ENCODE measurements at regions not wholly inside any gene's neighbourhood (a gene's known extent, or its start where the extent isn't known, plus 50 kb on each side); places are given as distances from the start of the nearest gene placed in this dataset.
"Not testable (repeated sequence)": the region's sequence is repeated elsewhere in the genome, so short reads cannot be mapped to it uniquely, and the experiment has no call there.

DNA sequence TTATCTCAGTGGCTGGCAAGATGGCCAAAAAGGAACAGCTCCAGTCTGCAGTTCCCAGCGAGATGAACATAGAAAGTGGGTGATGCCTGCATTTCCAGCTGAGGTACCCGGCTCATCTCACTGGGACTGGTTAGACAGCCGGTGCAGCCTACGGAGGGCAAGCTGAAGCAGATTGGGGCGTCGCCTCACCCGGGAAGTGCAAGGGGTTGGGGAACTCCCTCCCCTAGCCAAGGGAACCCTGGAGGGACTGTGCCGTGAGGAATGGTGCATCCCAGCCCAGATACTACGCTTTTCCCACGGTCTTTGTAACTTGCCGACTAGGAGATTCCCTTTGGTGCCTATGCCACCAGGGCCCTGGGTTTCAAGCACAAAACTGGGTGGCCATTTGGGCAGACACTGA lies 324.7 kb downstream of the GJA1 start:
- no peaks in the 10 kb centered on the region for H3K9me3 Mint-ChIP-seq (ENCODE audit: low read depth)
- no peak overlapping the region for H3K27ac Mint-ChIP-seq
- no peaks in the 10 kb centered on the region for H3K36me3 Mint-ChIP-seq
- H3K4me3 Mint-ChIP-seq, result no peak overlapping the region
- no peak for ATAC-seq
- CTCF ChIA-PET, result no interaction called here
- DNase-seq, result no peak
- H3K4me1 Mint-ChIP-seq, result no peaks in the 10 kb centered on the region
- H3K27me3 Mint-ChIP-seq, result no peaks in the 10 kb centered on the region

DNA sequence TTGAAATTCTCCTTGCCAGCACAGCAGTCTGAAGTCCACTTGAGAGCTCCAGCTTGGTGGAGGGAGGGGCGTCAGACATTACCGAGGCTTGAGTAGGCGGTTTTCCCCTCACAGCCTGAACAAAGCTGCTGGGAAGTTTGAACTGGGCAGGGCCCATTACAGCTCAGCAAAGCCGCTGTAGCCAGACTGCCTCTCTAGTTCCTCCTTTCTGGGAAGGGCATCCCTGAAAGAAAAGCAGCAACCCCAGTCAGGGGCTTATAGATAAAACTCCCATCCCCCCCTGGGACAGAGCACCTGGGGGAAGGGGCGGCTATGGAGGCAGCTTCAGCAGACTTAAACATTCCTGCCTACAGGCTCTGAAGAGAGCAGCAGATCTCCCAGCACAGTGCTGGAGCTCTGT lies 325.3 kb downstream of the GJA1 start:
- ATAC-seq, result no peak

DNA sequence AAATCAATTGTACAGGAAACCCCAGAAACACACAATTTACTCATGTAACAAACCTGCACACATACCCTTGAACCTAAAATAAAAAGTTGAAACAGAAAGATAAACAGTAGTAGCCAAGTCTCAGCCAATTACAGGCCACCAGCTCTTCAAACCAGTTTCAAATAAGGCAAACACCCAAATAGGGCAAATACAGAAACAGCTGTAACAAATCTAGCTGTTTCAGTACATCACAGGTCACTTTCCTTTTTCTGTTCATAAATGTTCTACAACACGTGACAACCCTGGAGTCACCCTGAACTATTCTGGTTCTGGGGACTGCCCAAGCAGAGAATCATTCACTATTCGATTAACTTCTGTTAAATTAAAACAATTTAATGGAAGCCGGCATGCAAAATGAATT lies 329.0 kb downstream of the GJA1 start:
- H3K4me3 Mint-ChIP-seq, result no peak overlapping the region
- H3K9me3 Mint-ChIP-seq (ENCODE audit: low read depth), result peaks cover 2% of the 10 kb centered on the region
- no peaks in the 10 kb centered on the region for H3K4me1 Mint-ChIP-seq
- no peaks in the 10 kb centered on the region for H3K36me3 Mint-ChIP-seq
- no peak overlapping the region for H3K27ac Mint-ChIP-seq
- H3K27me3 Mint-ChIP-seq, result no peaks in the 10 kb centered on the region
- CTCF ChIA-PET, result no interaction called here
- DNase-seq (no peak), ATAC-seq (no peak)

More for the DNA sequence above, 325.3 kb downstream of the GJA1 start:
- Mint-ChIP-seq H3K9me3 (ENCODE audit: low read depth) (no peaks in the 10 kb centered on the region), H3K4me1 (no peaks in the 10 kb centered on the region), H3K4me3 (no peak overlapping the region), H3K36me3 (no peaks in the 10 kb centered on the region), H3K27ac (no peak overlapping the region), H3K27me3 (no peaks in the 10 kb centered on the region)
- CTCF ChIA-PET, result no interaction called here
- no peak for DNase-seq

DNA sequence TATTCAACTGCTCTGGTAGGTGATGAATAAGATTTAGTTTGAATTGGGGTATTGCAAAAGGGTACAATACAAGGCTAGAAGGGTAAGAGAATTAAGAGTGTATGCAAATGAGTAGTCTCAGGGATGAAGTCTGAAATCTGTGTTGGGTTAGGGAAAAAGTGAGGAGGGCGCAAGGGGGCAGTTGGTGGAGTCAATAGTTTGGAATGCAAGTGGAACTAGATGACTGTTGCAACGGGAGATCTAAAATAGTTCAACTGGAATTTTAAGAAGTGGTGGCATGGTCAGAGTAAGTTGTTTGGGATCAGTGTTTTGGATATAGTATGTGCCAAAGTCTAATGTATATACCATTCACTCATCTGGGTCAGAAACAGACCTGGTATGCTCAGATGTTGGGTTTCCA lies 329.6 kb downstream of the GJA1 start:
- Mint-ChIP-seq H3K4me3 (no peak overlapping the region), H3K27ac (no peak overlapping the region), H3K9me3 (ENCODE audit: low read depth) (peaks cover 2% of the 10 kb centered on the region), H3K36me3 (no peaks in the 10 kb centered on the region), H3K27me3 (no peaks in the 10 kb centered on the region), H3K4me1 (no peaks in the 10 kb centered on the region)
- CTCF ChIA-PET, result no interaction called here
- ATAC-seq, result no peak
- DNase-seq, result no peak

DNA sequence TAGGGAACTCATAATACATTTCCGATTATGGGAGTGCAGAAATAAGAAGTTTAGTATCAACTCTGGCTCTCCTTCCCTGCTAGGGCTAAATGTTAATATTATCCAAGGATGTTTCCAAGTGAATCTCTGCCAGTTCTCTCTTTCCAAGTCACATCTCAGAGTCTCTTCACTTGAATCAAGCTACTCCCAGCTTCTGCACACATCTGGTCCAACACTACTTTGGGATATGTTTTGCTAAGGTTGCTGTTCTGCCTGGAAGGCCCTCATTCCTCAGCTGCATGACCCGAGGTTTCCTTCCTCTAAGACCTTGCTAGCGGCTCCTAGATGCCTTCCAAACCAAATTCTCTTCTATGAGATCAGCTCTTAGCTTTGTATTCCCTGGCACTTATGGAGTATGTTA lies 331.8 kb downstream of the GJA1 start:
- Mint-ChIP-seq H3K4me3 (no peak overlapping the region), H3K27ac (no peak overlapping the region), H3K27me3 (no peaks in the 10 kb centered on the region), H3K36me3 (no peaks in the 10 kb centered on the region), H3K4me1 (peaks cover 9% of the 10 kb centered on the region), H3K9me3 (ENCODE audit: low read depth) (peaks cover 2% of the 10 kb centered on the region)
- ATAC-seq, result no peak
- DNase-seq, result no peak
- CTCF ChIA-PET, result no interaction called here

DNA sequence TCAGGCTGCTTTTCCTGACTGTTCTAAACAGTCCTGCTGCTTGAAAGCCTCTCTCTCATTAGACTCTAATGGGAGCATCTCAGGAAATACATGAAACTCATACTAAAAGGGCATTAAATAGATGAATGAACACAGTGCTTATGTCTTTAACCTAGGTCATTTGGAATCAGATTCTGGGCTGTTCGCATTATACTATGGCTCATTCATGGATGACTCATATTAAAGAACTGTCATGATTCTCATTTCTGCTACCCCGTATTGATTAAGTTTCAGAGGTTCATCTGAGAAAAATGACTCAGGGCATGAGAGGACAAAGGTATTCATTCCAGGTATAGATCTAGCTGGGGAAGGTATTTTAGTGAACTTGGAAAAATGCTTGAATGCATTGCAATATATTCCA lies 335.5 kb downstream of the GJA1 start:
- Mint-ChIP-seq H3K27me3 (no peaks in the 10 kb centered on the region), H3K27ac (no peak overlapping the region)
- CTCF ChIA-PET, result no interaction called here

DNA sequence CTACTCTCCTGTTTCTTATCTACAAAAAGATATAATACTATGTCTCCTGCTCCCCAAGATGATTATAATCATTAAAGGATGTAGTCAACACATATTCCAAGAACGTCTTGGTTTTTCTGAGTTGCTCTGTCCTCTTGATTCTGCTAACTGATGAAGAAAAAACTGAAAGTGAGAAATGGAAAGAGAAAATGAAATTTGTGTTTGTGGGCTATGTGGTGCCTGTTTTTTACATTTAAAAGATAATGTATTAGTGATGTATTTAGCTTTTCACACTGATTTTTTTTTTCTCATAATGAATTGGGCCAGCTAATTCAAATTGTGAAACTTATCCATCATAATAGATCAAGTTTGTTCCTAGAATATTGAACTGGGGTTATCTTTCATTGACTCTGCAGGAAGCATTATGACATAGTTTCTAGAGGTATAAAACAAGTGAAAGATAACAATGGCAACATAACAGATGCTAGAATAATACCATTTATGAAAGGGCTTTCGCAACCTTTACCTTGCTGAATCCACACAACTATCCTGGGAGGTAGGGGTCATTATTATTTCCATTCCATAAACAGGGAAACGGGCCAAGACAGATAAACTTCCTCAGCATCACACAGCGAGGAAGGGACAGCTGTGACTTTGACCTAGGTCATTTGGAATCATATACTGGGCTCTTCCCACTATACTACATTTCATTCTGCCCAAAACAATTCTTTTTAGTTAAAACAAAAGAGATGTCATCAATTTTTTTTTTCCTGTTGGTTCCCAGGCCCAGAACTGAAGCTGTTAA lies 336.7 kb downstream of the GJA1 start:
- Mint-ChIP-seq H3K27me3 (no peaks in the 10 kb centered on the region), H3K36me3 (no peaks in the 10 kb centered on the region), H3K4me1 (peaks cover 11% of the 10 kb centered on the region), H3K4me3 (no peak overlapping the region), H3K9me3 (ENCODE audit: low read depth) (peaks cover 6% of the 10 kb centered on the region), H3K27ac (no peak overlapping the region)
- peak; percentile 33 for ATAC-seq
- no peak for DNase-seq
- CTCF ChIA-PET, result no interaction called here

More for the DNA sequence above, 335.5 kb downstream of the GJA1 start:
- Mint-ChIP-seq H3K4me1 (peaks cover 11% of the 10 kb centered on the region), H3K36me3 (no peaks in the 10 kb centered on the region), H3K9me3 (ENCODE audit: low read depth) (peaks cover 6% of the 10 kb centered on the region), H3K4me3 (no peak overlapping the region)
- ATAC-seq (no peak), DNase-seq (no peak)

DNA sequence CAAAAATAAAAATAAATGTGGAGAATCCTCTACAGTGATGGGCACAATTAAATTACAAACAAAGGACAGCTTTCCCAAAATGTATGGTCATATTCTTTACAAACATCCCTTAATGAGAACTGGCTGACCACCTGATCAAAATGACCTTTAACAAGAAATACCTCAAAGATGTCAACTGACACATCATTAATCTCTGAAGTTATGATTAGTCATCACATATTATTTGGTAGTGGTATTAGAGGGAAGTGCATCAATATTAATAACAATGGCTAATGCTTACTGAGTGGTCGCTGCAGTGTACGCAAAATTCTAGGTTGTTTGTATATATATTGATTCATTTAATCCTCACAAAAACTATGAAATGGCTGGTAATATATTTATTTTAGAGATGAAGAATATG lies 340.6 kb downstream of the GJA1 start:
- DNase-seq (no peak), ATAC-seq (no peak)
- Mint-ChIP-seq H3K36me3 (no peaks in the 10 kb centered on the region), H3K4me3 (no peak overlapping the region), H3K27me3 (no peaks in the 10 kb centered on the region), H3K4me1 (peaks cover 8% of the 10 kb centered on the region), H3K9me3 (ENCODE audit: low read depth) (peaks cover 4% of the 10 kb centered on the region), H3K27ac (no peak overlapping the region)
- CTCF ChIA-PET, result no interaction called here

DNA sequence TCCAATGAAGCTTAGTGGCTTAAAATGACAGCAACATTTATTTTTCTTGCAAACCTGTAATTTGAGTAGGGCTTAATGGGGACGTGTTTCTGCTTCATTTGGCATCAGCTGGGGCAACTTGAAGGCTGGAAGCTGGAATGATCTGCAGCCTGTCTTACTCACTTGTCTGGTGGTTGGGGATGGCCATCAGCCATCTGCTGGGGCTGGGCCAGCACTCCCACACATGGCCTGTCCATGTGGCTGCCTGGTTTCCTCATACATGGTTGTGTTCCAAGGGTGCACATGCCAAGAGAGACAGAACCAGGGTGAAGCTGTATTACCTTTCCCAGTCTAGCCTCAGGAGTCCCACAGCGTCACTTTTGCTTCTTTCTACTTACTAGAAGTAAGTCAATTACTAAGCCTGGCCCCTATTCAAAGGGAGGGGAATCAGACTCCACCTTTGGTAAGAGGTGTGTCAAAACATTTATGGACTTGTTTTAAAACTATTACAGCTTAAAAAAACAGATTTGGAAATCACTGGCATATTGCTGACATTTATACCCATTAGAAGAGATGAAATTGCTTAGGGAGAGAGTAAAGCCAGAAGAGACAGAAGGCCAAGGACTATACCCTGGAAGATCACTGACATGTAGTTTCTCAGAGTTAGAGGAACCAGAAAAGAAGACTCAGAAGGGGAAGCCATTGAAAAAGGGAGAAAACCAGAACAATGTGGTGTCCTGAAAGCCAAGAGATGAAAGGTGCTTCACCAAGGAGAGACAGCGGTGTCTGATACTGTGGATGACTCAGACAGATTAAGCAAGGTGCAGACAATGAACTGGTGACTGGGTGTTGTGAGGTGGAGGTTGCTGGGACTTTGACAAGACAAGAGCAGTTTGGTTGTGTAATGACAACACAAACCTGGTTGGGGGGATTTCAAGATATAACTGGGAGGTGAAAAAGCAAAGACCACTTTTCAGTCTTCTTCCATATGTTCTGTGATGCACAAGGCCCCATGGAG lies 345.2 kb downstream of the GJA1 start:
- Mint-ChIP-seq H3K4me3 (no peak overlapping the region), H3K9me3 (ENCODE audit: low read depth) (peaks cover 4% of the 10 kb centered on the region), H3K27me3 (no peaks in the 10 kb centered on the region), H3K36me3 (no peaks in the 10 kb centered on the region), H3K4me1 (no peaks in the 10 kb centered on the region), H3K27ac (no peak overlapping the region)
- DNase-seq (no peak), ATAC-seq (no peak)
- CTCF ChIA-PET, result no interaction called here

DNA sequence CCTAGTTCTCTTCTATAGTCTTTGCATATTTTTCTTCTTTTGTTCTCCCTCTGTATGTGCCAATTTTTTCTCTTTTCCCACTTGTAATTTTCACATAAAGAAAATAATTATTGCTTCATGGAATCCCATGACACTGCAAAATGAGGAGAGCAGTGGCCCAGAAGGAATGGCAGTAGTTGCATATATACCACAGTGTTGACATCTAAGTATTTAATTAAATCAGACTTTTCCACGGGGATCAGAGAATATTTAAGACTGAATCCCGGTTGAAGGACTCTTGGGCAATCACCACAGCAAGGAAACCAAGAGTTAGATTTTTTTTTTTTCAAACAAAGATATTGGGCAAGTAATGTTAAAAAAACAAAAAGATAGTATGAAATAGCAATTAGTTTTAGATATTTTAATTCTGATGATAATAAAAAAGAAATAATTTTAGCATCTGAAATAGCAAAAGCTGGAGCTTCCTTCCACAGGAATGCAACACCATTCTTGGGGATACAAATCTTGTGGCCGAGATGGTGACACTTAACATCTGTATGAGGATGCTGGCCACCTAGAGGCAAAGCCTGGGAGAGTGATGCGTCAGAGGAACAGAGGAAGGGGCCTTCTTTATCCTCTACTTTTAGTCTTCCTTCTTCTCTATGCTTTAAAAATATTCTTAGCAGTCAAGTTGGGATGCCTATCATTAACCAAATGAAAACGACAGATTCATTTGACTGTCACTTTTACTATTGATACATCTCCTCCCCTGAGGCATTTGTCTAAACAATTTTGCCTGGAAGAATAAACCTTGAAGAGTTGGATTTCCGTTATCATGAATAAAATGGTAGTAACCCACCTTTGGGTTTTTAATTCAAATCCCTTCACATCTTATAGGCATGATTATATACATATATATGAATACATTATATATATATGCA lies 356.2 kb downstream of the GJA1 start:
- peaks cover 4% of the 10 kb centered on the region for H3K9me3 Mint-ChIP-seq (ENCODE audit: low read depth)
- H3K36me3 Mint-ChIP-seq, result no peaks in the 10 kb centered on the region
- no peak overlapping the region for H3K27ac Mint-ChIP-seq
- H3K4me1 Mint-ChIP-seq, result no peaks in the 10 kb centered on the region
- CTCF ChIA-PET, result no interaction called here
- no peak for ATAC-seq
- no peak for DNase-seq
- no peaks in the 10 kb centered on the region for H3K27me3 Mint-ChIP-seq
- no peak overlapping the region for H3K4me3 Mint-ChIP-seq

DNA sequence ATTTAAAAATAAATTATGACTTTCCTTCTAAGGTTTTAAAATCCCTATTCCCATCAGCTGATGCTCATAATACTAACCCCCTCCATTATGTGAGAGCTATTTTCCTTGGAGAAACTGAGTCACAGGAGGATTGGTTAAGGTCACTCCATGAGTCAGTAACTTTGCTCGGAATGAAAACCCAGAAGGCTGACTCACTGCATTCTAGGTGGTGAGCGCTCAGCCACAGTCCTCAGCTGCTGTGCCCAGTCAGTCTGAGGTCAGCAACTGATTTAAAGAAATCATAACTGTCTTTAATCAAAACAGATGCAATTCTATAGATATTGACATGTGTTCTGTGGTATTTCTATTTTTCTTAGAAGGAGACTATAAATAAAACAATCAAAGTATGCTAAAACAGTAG lies 359.2 kb downstream of the GJA1 start:
- H3K27me3 Mint-ChIP-seq, result no peaks in the 10 kb centered on the region
- no peak overlapping the region for H3K27ac Mint-ChIP-seq
- H3K36me3 Mint-ChIP-seq, result no peaks in the 10 kb centered on the region
- H3K4me3 Mint-ChIP-seq, result no peak overlapping the region
- CTCF ChIA-PET, result no interaction called here
- H3K4me1 Mint-ChIP-seq, result no peaks in the 10 kb centered on the region
- DNase-seq (no peak), ATAC-seq (no peak)
- peaks cover 4% of the 10 kb centered on the region for H3K9me3 Mint-ChIP-seq (ENCODE audit: low read depth)

DNA sequence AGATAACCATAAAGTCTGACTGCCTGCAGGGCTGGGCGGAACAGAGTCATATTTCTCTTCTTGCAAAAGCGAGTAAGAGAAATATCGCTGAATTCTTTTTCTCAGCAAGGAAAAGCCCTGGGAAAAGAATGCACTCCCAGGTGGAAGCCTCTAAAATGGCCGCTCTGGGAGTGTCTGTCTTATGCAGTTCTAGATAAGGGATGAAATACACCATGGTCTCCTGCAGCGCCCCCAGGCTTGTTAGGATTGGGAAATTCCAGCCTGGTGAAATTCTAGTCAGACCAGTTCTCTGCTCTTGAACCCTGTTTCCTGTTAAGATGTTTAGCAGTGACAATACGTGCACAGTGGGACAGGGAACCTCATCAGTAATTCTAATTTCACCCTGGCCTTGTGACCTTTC lies 362.2 kb downstream of the GJA1 start:
- DNase-seq, CTCF ChIA-PET, H3K27me3 Mint-ChIP-seq, H3K36me3 Mint-ChIP-seq, H3K4me3 Mint-ChIP-seq, ATAC-seq, H3K27ac Mint-ChIP-seq, H3K4me1 Mint-ChIP-seq: not testable (repeated sequence)
- H3K9me3 Mint-ChIP-seq (ENCODE audit: low read depth), result peaks cover 13% of the 10 kb centered on the region

DNA sequence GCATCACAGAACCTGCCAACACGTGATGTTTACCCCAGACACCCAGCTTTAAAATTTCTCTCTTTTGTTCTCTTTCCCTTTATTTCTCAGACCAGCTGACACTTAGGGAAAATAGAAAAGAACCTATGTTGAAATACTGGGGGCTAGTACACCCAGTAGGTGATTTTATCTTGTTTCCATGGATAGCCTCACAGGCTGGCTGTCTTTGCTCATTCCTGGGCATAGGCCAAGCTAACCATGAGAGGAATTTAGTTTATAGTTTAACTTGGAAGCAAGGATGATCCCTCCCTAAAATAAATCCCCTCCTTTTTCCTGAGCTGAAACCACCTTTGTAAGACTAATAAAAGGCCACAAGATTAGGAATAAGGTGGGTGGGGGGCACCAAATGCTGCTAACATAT lies 362.7 kb downstream of the GJA1 start:
- peaks cover 13% of the 10 kb centered on the region for H3K9me3 Mint-ChIP-seq (ENCODE audit: low read depth)
- CTCF ChIA-PET, ATAC-seq: not testable (repeated sequence)

More for the DNA sequence above, 362.7 kb downstream of the GJA1 start:
- H3K27ac Mint-ChIP-seq, H3K36me3 Mint-ChIP-seq, H3K4me1 Mint-ChIP-seq, DNase-seq, H3K4me3 Mint-ChIP-seq, H3K27me3 Mint-ChIP-seq: not testable (repeated sequence)

Data from activated CD8-positive, alpha-beta memory T cell treated with anti-CD3 and anti-CD28 coated beads, Interleukin-2, amount 10 ng/mL, durations not matched to agents 7 days and 5 days (primary cell).